GM18873 (cell line): ENCODE measurements at regions not wholly inside any gene's neighbourhood (a gene's known extent, or its start where the extent isn't known, plus 50 kb on each side); places are given as distances from the start of the nearest gene placed in this dataset.

Experiments
- ATAC-seq: cut with Tn5 transposase; IDR thresholded peaks from one replicate; pipeline ENCODE4 v1.9.1; 2021; ENCODE audit warnings: mild to moderate bottlenecking, moderate library complexity, moderate number of reproducible peaks; ENCODE audit not compliant: unreplicated experiment, low FRiP score

- no peak for ATAC-seq
Measured at GRCh38 chr1:8204826-8205225, 113.1 kb upstream of the SLC45A1 start.

DNA sequence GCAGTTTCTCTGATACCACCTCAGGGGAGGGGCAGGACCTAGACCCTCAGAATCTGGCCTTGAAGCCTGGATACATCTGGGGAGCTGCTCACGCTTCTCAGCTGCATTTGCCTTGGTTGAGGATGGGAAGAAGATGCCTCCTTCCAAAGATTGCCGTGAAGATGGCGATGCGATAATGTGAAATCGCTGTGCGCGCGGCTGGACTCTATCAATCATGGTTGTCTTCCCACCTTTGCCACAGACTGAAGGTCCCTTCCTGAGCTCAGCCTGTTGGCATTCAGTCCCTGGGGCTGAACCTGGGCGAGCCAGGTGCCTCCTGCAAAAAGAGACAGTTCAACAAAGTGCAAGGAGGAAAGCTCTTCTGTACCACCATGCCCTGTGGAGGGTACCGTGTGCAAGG, 114.4 kb upstream of the SLC45A1 start:
- no peak for ATAC-seq

DNA sequence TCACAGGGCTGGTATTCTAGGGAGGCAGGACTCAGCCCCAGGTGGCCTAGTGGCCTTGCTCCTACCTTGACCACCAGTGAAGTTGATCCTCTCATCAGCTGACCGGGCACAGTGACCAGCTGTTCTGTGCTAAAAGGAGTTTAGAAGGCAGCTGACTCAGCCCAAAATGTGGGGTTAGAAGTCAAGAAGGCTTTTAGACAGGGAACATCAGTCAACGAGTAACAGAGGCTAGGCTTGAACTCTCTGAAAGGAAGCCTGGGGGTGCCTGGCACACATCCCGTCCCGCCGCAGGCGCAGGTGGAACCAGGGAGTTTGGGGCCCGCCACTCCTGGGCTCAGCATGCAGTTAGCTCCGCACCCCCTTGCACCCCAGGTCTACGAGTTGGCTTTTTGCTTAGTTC, 114.9 kb upstream of the SLC45A1 start:
- ATAC-seq = no peak

DNA sequence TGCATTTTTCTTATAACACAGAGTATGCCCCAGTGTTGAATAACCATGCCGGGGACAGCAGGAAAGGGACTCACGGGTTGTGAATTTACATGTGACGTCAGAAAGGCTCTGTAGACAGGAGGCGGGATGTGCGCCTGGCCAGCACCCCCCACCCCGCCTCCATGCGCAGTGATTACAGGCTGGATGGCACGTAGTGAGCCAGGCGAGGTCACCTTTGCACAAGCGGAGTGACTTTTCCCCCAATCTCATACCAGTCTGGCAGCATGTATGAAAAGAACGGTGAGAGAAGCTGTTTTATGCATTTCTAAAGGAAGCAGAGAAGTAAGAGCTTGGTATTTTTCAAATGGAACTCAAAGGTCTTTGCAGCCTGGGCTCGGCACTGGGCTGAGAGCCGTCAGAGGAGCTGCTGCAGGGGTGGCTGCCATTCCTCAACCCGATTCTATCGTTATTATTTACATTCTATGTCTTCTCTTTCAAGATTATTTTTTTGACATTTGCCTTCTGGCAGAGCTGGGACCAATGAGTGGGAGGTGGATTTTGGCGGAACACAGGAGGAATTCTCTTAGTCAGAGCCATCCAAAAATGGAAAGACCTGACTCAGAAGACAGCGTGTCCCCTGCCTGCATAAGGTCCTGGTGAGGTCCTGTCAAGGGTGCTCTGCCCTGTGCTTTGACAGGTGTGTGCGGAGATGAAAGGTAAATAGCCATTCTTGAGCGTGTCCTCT, 115.6 kb upstream of the SLC45A1 start:
- ATAC-seq = no peak

DNA sequence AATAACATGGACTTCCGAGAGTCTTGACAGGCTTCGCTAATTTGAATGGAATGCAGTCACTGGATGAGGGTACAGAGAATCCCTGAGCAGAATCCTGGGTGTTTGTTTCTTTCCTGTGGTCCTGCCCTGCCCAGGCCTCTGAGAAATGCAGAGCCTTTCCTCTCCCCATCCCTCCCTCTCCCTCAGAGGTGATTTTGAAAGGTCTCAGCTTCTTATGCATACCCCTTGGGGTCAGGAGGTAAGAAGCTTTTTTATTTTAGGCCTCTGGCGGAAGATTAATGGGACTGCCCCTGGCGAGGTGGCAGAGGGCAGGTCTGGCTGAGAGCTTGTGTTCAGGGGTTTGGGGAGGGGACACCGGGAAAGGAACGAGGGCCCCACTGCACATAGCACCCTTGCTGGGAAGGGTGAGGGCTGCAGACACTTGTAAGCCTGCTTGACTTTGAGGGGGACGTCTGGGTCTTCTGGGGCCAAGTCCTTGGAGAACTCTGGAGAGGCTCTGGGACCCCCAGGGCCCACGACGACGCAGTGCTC, 116.5 kb upstream of the SLC45A1 start:
- ATAC-seq = no peak

DNA sequence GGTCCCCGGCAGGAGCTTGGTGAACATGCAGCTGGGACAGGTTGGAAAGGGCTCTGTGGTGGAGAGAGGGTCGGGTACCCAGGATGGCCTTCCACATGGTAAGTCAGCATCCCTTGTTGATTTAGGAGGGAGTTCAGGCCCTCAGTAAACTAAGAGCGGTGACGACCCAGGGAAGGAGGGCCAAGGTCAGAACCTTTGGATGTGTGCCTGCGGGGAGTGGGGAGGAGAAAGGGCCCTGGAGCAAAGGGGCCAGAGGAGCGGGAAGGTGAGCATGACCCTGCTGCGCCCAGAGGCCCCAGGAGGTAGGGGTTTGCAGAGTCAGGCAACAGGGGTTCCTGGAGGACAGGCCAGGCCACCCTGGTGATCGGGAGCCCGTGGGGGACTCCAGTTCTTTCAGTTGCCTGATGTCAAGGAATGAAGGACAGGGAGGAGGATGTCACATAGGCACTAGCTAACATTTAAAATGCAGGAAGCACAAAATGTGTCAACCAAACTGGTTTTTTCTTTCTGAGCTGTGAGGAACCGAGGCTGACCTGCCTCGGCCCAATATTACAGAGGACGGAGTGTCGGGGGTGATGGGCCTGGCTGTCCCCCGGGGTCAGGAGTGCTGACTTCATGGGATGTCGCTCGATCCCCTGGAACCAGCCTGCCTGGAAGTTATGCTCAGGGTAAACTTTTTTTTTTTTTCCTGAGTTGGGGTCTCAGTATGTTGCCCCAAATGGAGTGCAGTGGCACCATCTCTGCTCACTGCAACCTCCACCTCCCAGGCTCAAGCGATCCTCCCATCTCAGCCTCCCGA, 117.4 kb upstream of the SLC45A1 start:
- no peak for ATAC-seq

DNA sequence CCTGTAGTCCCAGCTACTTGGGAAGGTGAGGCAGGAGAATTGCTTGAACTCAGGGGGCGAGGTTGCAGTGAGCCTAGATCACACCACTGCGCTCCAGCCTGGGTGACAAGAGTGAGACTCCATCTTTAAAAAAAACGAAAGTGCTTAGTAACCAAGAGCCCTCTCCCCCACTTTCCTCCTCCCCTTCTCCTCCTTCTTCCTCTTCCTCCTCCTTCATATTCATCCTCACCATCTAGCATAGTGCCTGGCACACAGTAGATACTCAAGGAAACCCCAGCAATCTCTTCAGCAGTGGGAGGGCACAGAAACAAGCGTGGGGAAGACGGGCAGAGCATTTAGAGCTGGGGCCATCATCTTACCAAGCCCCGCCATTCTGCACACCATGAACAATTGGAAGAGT, 119.4 kb upstream of the SLC45A1 start:
- no peak for ATAC-seq

- ATAC-seq = no peak
Measured at GRCh38 chr1:8197493-8198282, 120.2 kb upstream of the SLC45A1 start.

DNA sequence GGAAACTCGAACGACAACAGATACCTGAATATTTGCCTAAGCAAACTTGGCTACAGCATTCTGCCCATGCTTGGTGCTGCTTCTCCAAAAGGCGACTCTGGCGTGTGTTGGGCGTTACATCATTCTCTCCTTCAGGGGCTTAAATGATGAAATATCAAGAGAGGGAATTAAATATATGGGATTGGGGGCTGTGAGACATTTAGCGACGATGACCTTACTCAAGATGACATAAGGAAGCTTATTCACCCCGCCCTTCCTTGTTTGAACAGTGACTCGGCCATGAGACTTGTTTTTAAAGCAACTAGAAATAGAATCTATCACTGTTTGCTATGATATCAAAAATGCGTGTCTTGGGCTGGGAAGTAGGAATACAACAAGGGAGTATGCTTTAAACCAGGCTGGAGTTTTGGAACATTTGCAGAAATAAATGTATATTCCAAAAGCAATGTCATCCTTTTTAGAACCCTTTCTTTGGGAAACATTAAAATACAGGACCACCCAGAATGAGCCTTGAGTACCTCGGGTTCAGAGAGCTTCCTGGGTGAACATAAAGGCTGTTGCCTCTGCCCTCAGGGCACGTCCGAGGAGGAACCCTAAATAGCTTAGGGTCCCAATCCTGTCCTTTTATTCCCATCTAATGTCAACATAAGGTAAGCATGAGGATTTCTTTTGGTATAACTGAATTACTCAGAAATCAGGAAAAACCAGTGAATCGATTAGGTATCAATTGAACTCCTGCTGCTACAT, 123.3 kb upstream of the SLC45A1 start:
- no peak for ATAC-seq

DNA sequence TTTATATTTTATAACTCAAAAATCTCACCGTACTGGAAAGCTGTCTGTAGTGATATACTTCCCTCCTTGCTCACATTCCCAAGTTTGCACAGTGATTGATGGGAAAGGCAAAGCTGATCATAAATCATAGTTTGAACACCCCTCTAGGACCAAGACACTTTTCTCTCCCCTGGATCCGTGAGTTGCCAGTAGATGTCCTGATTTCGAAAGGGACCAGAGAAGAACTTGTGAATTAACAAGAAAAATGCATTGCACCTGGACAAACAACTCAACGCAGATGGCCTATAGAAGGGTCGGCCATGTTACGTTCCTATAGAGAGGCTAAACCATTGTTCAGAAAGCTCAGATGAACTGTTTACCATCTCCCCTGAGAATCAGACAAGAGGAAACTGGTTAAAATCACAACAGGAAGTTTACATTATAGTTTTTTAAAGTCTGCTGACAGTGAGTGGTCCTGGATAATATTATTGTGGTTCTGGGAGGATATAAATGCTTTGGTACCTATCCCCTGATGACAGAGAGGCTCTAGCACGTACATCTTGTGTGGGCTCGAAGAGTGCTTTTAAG, 124.0 kb upstream of the SLC45A1 start:
- ATAC-seq = no peak

DNA sequence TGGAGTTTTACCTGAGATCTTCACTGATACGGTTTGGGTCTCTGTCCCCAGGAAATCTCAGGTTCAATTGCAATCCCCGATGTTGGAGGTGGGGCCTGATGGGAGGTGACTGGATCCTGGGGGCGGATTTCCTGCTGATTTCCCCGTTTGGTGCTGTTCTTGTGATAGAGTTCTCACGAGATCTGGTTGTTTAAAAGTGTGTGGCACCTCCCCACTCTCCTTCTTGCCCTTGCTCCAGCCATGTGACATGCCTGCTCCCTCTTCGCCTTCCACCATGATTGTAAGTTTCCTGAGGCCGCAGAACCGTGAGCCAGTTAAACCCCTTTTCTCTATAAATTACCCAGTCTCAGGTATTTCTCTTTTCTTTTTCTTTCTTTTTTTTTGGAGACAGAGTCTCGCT, 126.4 kb upstream of the SLC45A1 start:
- no peak for ATAC-seq

DNA sequence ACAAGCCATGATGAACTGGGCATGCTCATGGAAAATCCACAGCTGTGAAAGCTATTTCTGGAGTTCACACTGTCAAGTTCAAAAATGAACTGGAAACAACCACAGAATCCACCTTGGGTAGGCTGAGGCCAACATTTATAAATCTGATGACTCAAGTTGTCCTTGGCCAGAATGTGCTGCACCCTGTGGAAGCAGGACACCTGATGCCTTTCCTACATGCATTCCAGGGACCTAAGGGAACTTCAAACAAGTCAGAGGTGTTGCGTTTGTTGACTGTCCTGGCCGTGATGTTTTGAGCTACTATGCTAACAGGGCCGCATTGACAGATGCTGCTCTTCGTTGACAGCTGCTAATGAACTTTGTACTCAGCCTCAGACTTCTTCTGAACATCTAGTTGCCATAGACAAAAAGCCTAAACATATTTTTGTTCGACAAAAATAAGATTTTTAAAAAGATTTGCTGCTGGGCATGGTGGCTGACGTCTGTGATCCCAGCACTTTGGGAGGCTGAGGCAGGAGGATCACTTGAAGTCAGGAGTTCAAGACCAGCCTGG, 127.9 kb upstream of the SLC45A1 start:
- ATAC-seq = no peak

GRCh38 chr1:8185400-8185799, 132.5 kb upstream of the SLC45A1 start:
- ATAC-seq = no peak

DNA sequence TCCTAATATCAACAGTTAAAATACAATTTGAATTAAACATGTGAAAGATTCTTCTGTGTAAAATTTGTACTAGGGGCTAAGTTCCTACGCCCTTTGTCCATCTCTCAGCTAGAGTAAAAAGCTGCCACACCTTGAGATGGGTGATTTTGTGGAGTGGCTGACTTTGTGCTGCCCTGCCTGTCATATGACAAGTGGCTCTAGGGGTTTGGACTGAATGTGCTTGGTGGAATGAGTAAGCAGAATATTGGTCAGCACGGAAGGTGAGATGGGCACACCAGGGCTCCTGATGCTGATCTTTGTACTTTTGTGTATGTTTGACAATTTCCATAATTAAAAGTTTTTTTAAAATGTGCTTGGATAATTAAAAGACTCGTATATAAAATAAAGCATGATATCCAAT, 133.6 kb upstream of the SLC45A1 start:
- no peak for ATAC-seq

- no peak for ATAC-seq
Measured at GRCh38 chr1:8182034-8182761, 135.7 kb upstream of the SLC45A1 start.

- ATAC-seq = no peak
Measured at GRCh38 chr1:8179132-8179793, 138.7 kb upstream of the SLC45A1 start.

GRCh38 chr1:8176279-8176678, 141.6 kb upstream of the SLC45A1 start:
- no peak for ATAC-seq

DNA sequence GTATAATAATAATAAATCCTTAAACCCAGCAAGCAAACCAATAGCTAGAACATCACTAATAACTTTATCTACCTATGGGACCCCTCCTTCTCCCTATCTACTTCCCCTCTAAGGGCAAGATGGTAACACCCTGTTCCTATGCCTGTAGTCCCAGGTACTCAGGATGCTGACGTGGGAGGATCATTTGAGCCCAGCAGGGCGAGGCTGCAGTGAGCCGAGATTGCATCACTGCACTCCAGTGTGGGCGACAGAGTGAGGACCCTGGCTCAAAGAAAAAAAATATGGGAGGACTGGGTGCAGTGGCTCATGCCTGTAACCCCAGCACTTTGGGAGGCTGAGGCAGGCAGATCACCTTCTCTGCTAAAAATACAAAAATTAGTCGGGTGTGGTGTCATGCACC, 143.1 kb upstream of the SLC45A1 start:
- no peak for ATAC-seq
